C4-2B (cell line): ENCODE measurements at regions not wholly inside any gene's neighbourhood (a gene's known extent, or its start where the extent isn't known, plus 50 kb on each side); places are given as distances from the start of the nearest gene placed in this dataset.

ENCODE experiments used
- ZFX ChIP-seq: fragments of 450-650 bp; IDR thresholded peaks from 2 replicates; pipeline ENCODE4 v1.6.1; 2017
- TF ChIP-seq, protein P1 (sequence below): fragments of 450-650 bp; conservative IDR thresholded peaks from 2 replicates; pipeline ENCODE4 v1.5.1; 2017; ENCODE audit warnings: mild to moderate bottlenecking

- TF ChIP-seq, protein P1, sequence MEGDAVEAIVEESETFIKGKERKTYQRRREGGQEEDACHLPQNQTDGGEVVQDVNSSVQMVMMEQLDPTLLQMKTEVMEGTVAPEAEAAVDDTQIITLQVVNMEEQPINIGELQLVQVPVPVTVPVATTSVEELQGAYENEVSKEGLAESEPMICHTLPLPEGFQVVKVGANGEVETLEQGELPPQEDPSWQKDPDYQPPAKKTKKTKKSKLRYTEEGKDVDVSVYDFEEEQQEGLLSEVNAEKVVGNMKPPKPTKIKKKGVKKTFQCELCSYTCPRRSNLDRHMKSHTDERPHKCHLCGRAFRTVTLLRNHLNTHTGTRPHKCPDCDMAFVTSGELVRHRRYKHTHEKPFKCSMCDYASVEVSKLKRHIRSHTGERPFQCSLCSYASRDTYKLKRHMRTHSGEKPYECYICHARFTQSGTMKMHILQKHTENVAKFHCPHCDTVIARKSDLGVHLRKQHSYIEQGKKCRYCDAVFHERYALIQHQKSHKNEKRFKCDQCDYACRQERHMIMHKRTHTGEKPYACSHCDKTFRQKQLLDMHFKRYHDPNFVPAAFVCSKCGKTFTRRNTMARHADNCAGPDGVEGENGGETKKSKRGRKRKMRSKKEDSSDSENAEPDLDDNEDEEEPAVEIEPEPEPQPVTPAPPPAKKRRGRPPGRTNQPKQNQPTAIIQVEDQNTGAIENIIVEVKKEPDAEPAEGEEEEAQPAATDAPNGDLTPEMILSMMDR: no peak
- no peak for TF ChIP-seq ZFX
Observed at GRCh38 chr12:76252031-76252430, 96.2 kb downstream of the BBS10 start.
